RWPE2 (cell line): ENCODE measurements at regions not wholly inside any gene's neighbourhood (a gene's known extent, or its start where the extent isn't known, plus 50 kb on each side); places are given as distances from the start of the nearest gene placed in this dataset.

ENCODE experiments used
- ATAC-seq: fragments of 200-7000 bp; cut with Tn5 transposase; 3 replicates; pipeline ENCODE4 v1.9.1; 2021; ENCODE audit warnings: low read depth
- DNase-seq: peaks from one replicate; pipeline ENCODE4 v3.0.0-alpha.2; 2020; ENCODE audit warnings: low spot score
- H3K27ac ChIP-seq: fragments of 450-650 bp; 2 replicates; pipeline ENCODE4 v1.5.1; 2017; ENCODE audit warnings: mild to moderate bottlenecking; ENCODE audit not compliant: poor library complexity, severe bottlenecking
- H3K27me3 ChIP-seq: fragments of 250-450 bp; sonication (Bioruptor Pico); 2 replicates; pipeline ENCODE4 v1.5.1; 2021; ENCODE audit warnings: mild to moderate bottlenecking, moderate library complexity; ENCODE audit not compliant: insufficient read depth, poor library complexity, severe bottlenecking
- H3K36me3 ChIP-seq: fragments of 250-450 bp; sonication (Bioruptor Pico); 2 replicates; pipeline ENCODE4 v1.5.1; 2020; ENCODE audit warnings: low read depth, mild to moderate bottlenecking, moderate library complexity
- H3K4me1 ChIP-seq: fragments of 250-450 bp; sonication (Bioruptor Pico); 2 replicates; pipeline ENCODE4 v1.5.1; 2021; ENCODE audit warnings: mild to moderate bottlenecking, moderate library complexity; ENCODE audit not compliant: insufficient read depth, poor library complexity, severe bottlenecking
- H3K4me3 ChIP-seq: fragments of 250-450 bp; sonication (Bioruptor Pico); 2 replicates; pipeline ENCODE4 v1.5.1; 2021; ENCODE audit warnings: mild to moderate bottlenecking, moderate library complexity; ENCODE audit not compliant: severe bottlenecking
- H3K9me3 ChIP-seq: fragments of 250-450 bp; sonication (Bioruptor Pico); 2 replicates; pipeline ENCODE4 v1.5.1; 2021; ENCODE audit warnings: mild to moderate bottlenecking, moderate library complexity; ENCODE audit not compliant: severe bottlenecking
- CTCF ChIP-seq: fragments of 450-650 bp; IDR thresholded peaks from one replicate; pipeline ENCODE4 v1.5.1; 2017; ENCODE audit warnings: mild to moderate bottlenecking, moderate library complexity; ENCODE audit not compliant: poor library complexity, severe bottlenecking

- Histone ChIP-seq H3K27me3 (peaks cover 5% of the 10 kb centered on the region), H3K9me3 (no peaks in the 10 kb centered on the region), H3K4me3 (no peak overlapping the region), H3K36me3 (no peaks in the 10 kb centered on the region), H3K4me1 (no peaks in the 10 kb centered on the region), H3K27ac (no peak overlapping the region)
- ATAC-seq (no peak), DNase-seq (no peak)
- TF ChIP-seq CTCF = no peak
Observed at GRCh38 chr18:47427923-47428637, 176.6 kb upstream of the SKOR2 start.

DNA sequence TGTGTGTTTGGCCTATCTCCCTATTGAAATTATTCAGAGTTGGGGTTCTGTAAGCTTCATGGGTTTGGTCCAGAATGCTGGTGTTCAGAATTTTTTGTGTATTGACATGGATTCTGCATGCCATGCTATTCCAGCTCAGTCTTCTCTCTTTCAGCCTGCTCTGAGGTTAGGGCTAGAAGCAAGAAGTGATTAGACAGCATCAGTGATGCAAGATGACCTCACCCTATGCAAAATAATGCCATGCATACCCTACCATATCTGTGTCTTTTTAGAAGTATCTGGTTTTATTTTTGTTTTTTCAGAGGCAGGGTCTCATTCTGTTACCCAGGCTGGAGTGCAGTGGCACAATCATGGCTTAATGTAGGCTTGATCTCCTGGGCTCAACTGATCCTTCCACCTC, 175.6 kb upstream of the SKOR2 start:
- Histone ChIP-seq H3K36me3 (no peaks in the 10 kb centered on the region), H3K4me3 (no peak overlapping the region), H3K27me3 (no peaks in the 10 kb centered on the region), H3K4me1 (no peaks in the 10 kb centered on the region), H3K27ac (no peak overlapping the region), H3K9me3 (no peaks in the 10 kb centered on the region)
- no peak for DNase-seq
- no peak for ATAC-seq
- no peak for TF ChIP-seq CTCF

- no peak for DNase-seq
- Histone ChIP-seq H3K27me3 (peaks cover under 1% of the 10 kb centered on the region), H3K4me3 (no peak overlapping the region), H3K9me3 (no peaks in the 10 kb centered on the region), H3K27ac (no peak overlapping the region), H3K4me1 (no peaks in the 10 kb centered on the region), H3K36me3 (no peaks in the 10 kb centered on the region)
- no peak for ATAC-seq
- TF ChIP-seq CTCF = no peak
Observed at GRCh38 chr18:47425365-47425764, 173.9 kb upstream of the SKOR2 start.

- peaks cover 2% of the 10 kb centered on the region for H3K27me3 ChIP-seq
- H3K9me3 ChIP-seq = no peaks in the 10 kb centered on the region
- no peaks in the 10 kb centered on the region for H3K4me1 ChIP-seq
- no peak overlapping the region for H3K27ac ChIP-seq
- no peaks in the 10 kb centered on the region for H3K36me3 ChIP-seq
- ATAC-seq = no peak
- TF ChIP-seq CTCF = no peak
- no peak overlapping the region for H3K4me3 ChIP-seq
- no peak for DNase-seq
Observed at GRCh38 chr18:47422524-47422923, 171.1 kb upstream of the SKOR2 start.

GRCh38 chr18:47420130-47420529, 168.7 kb upstream of the SKOR2 start:
- no peak overlapping the region for H3K4me3 ChIP-seq
- H3K36me3 ChIP-seq = no peaks in the 10 kb centered on the region
- H3K9me3 ChIP-seq = no peaks in the 10 kb centered on the region
- no peak overlapping the region for H3K27ac ChIP-seq
- no peak for DNase-seq
- peaks cover 15% of the 10 kb centered on the region for H3K27me3 ChIP-seq
- TF ChIP-seq CTCF = no peak
- no peak for ATAC-seq
- H3K4me1 ChIP-seq = no peaks in the 10 kb centered on the region
